DOHH2 (cell line): ENCODE measurements at regions not wholly inside any gene's neighbourhood (a gene's known extent, or its start where the extent isn't known, plus 50 kb on each side); places are given as distances from the start of the nearest gene placed in this dataset.
"Not testable (repeated sequence)": the region's sequence is repeated elsewhere in the genome, so short reads cannot be mapped to it uniquely, and the experiment has no call there.

ENCODE experiments used
- H3F3A ChIP-seq: fragments of 200-600 bp; sonication (generic), shearing (Covaris generic); 2 replicates; pipeline ENCODE4 v1.6.0; 2016; ENCODE audit warnings: antibody characterized with exemption, mild to moderate bottlenecking; ENCODE audit not compliant: control insufficient read depth, insufficient read depth
- H3K27ac ChIP-seq: fragments of 200-600 bp; sonication (generic); 2 replicates; pipeline ENCODE4 v1.5.1; 2014; ENCODE audit warnings: low read depth, mild to moderate bottlenecking, low read length, moderate library complexity
- H3K27me3 ChIP-seq: fragments of 200-600 bp; sonication (generic); 2 replicates; pipeline ENCODE4 v1.6.1; 2014; ENCODE audit warnings: mild to moderate bottlenecking, low read length, mixed read lengths; ENCODE audit not compliant: control insufficient read depth
- H3K36me3 ChIP-seq: fragments of 200-600 bp; sonication (generic); 2 replicates; pipeline ENCODE4 v1.6.1; 2014; ENCODE audit warnings: mild to moderate bottlenecking, low read length, moderate library complexity, mixed read lengths; ENCODE audit not compliant: control insufficient read depth
- H3K4me1 ChIP-seq: fragments of 200-600 bp; sonication (generic); 2 replicates; pipeline ENCODE4 v1.6.1; 2014; ENCODE audit warnings: mild to moderate bottlenecking, low read length, mixed read lengths; ENCODE audit not compliant: control insufficient read depth
- H3K4me2 ChIP-seq: fragments of 200-600 bp; sonication (generic); 2 replicates; pipeline ENCODE4 v1.6.0; 2014; ENCODE audit warnings: mild to moderate bottlenecking, low read length, moderate library complexity
- H3K4me3 ChIP-seq: fragments of 200-600 bp; sonication (generic); 2 replicates; pipeline ENCODE4 v1.5.1; 2014; ENCODE audit warnings: mild to moderate bottlenecking, low read length, mixed read lengths
- H3K79me2 ChIP-seq: fragments of 200-600 bp; sonication (generic); 2 replicates; pipeline ENCODE4 v1.6.1; 2014; ENCODE audit warnings: mild to moderate bottlenecking, low read length, mixed read lengths; ENCODE audit not compliant: control insufficient read depth
- H3K9me2 ChIP-seq: fragments of 200-600 bp; sonication (generic); replicated peaks from 2 replicates; pipeline ENCODE4 v1.6.1; 2014; ENCODE audit warnings: mild to moderate bottlenecking, low read length, mixed read lengths; ENCODE audit not compliant: control insufficient read depth
- H3K9me3 ChIP-seq: fragments of 200-600 bp; sonication (generic); 2 replicates; pipeline ENCODE4 v1.6.1; 2014; ENCODE audit warnings: antibody characterized with exemption, low read length, mixed read lengths; ENCODE audit not compliant: control insufficient read depth, insufficient read depth
- H4K20me1 ChIP-seq: fragments of 200-600 bp; sonication (generic); 2 replicates; pipeline ENCODE4 v1.6.0; 2014; ENCODE audit warnings: low read depth, mild to moderate bottlenecking, antibody characterized with exemption, low read length, moderate library complexity; ENCODE audit not compliant: control insufficient read depth, insufficient read depth
- EZH2phosphoT487 ChIP-seq: fragments of 200-600 bp; sonication (generic); IDR thresholded peaks from 2 replicates; pipeline ENCODE4 v1.6.1; 2017; ENCODE audit warnings: borderline replicate concordance, mild to moderate bottlenecking, antibody characterized with exemption, low read length, moderate library complexity, mixed read lengths
- TF ChIP-seq, protein P1 (sequence below): fragments of 200-600 bp; sonication (generic); IDR thresholded peaks from one replicate; pipeline ENCODE4 v1.5.1; 2014; ENCODE audit warnings: antibody characterized with exemption, mild to moderate bottlenecking, low read depth, low read length; ENCODE audit not compliant: poor library complexity, severe bottlenecking

DNA sequence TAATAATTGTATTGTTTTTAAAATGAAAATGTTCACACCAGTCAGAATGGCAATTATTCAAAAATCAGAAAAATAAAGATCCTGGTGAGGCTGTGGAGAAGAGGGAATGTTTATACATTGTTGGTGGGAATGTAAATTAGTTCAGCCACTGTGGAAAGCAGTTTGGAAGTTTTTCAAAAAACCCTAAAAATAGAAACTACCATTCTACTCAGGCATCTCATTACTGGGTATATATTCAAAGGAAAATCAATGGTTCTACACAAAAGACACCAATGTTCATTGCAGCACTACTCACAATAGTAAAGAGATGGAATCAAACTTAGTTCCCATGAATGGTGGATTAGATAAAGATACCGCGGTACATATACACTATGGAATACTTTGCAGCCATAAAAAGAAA lies 461.5 kb upstream of the ADGRB3 start:
- Histone ChIP-seq H3K9me3 (no peaks in the 10 kb centered on the region), H3K36me3 (no peaks in the 10 kb centered on the region), H3K4me2 (no peak overlapping the region), H3K27me3 (no peaks in the 10 kb centered on the region), H3K4me1 (no peaks in the 10 kb centered on the region), H3K9me2 (no peaks in the 10 kb centered on the region), H3F3A (no peaks in the 10 kb centered on the region), H4K20me1 (no peaks in the 10 kb centered on the region), H3K4me3 (no peak overlapping the region), H3K79me2 (no peaks in the 10 kb centered on the region), H3K27ac (no peak overlapping the region)
- no peak for TF ChIP-seq EZH2phosphoT487
- TF ChIP-seq, protein P1, sequence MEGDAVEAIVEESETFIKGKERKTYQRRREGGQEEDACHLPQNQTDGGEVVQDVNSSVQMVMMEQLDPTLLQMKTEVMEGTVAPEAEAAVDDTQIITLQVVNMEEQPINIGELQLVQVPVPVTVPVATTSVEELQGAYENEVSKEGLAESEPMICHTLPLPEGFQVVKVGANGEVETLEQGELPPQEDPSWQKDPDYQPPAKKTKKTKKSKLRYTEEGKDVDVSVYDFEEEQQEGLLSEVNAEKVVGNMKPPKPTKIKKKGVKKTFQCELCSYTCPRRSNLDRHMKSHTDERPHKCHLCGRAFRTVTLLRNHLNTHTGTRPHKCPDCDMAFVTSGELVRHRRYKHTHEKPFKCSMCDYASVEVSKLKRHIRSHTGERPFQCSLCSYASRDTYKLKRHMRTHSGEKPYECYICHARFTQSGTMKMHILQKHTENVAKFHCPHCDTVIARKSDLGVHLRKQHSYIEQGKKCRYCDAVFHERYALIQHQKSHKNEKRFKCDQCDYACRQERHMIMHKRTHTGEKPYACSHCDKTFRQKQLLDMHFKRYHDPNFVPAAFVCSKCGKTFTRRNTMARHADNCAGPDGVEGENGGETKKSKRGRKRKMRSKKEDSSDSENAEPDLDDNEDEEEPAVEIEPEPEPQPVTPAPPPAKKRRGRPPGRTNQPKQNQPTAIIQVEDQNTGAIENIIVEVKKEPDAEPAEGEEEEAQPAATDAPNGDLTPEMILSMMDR: no peak

DNA sequence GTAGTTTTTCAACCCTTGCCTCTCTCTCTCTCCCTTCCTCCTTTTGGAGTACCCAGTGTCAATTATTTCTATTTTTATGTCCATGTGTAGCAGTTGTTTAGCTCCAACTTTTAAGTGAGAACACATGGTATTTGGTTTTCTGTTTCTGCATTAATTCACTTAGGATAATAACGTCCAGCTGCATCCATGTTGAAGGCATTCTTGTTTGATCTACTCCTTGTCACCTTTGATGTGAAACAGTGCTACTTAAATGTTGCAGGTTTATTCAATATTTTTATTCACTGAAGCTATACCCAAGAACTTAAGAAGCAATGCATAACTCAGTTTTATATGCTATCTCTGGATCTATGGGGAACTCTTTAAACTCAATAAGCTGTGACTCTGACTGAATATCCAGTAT lies 465.2 kb upstream of the ADGRB3 start:
- Histone ChIP-seq H3K79me2 (no peaks in the 10 kb centered on the region), H3K27me3 (no peaks in the 10 kb centered on the region), H3K4me2 (no peak overlapping the region), H3F3A (no peaks in the 10 kb centered on the region), H3K4me3 (no peak overlapping the region), H3K4me1 (no peaks in the 10 kb centered on the region), H3K27ac (no peak overlapping the region), H3K9me3 (no peaks in the 10 kb centered on the region), H4K20me1 (no peaks in the 10 kb centered on the region), H3K9me2 (no peaks in the 10 kb centered on the region), H3K36me3 (no peaks in the 10 kb centered on the region)
- no peak for TF ChIP-seq EZH2phosphoT487
- TF ChIP-seq, protein P1: no peak

DNA sequence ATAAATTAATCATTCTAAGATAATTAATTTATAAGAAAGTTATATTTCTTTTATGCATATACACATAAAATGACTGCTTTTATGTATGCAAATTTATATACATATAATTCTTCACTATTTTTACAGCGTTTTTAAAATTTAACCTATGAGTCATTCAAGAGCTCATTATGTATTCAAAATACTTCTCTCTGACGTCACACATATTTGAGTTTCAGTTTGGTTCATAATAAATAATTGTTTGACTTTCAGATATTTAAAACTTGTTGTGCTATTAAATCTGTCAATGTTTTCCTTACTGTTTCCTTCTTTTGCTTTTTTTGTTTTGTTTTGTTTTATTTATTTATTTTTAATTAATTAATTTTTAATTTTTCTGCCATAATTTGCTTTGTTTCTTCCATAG lies 467.5 kb upstream of the ADGRB3 start:
- Histone ChIP-seq H3K4me2 (no peak overlapping the region), H3K9me3 (no peaks in the 10 kb centered on the region), H3F3A (no peaks in the 10 kb centered on the region), H3K79me2 (no peaks in the 10 kb centered on the region), H3K4me3 (no peak overlapping the region), H3K27me3 (no peaks in the 10 kb centered on the region), H4K20me1 (no peaks in the 10 kb centered on the region), H3K4me1 (no peaks in the 10 kb centered on the region), H3K36me3 (no peaks in the 10 kb centered on the region), H3K27ac (no peak overlapping the region), H3K9me2 (no peaks in the 10 kb centered on the region)
- TF ChIP-seq, protein P1: no peak
- TF ChIP-seq EZH2phosphoT487: no peak

DNA sequence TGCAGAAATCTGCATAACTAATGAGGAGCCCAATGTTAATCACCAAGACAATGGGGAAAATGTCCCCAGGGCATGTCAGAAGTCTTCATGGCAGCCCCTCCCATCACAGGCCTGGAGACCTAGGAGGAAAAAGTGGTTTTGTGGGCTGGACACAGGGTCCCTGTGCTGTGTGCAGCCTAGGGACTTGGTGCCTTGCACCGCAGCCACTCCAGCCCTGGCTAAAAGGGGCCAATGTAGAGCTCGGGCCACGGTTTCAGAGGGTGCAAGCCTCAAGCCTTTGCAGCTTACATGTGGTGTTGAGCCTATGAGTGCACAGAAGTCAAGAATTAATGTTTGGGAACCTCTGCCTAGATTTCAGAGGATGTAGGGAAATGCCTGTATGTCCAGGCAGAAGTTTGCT lies 474.3 kb upstream of the ADGRB3 start:
- not testable (repeated sequence) for H3K4me2 ChIP-seq, H3K4me3 ChIP-seq, H3K36me3 ChIP-seq, H3K9me2 ChIP-seq, H4K20me1 ChIP-seq, H3K27ac ChIP-seq, H3F3A ChIP-seq, H3K4me1 ChIP-seq, H3K79me2 ChIP-seq, H3K27me3 ChIP-seq
- peaks cover 11% of the 10 kb centered on the region; the same call in 1 of the 2 replicates for H3K9me3 ChIP-seq
